ENCODE measurements at regions not wholly inside any gene's neighbourhood (a gene's known extent, or its start where the extent isn't known, plus 50 kb on each side); places are given as distances from the start of the nearest gene placed in this dataset.

DNA sequence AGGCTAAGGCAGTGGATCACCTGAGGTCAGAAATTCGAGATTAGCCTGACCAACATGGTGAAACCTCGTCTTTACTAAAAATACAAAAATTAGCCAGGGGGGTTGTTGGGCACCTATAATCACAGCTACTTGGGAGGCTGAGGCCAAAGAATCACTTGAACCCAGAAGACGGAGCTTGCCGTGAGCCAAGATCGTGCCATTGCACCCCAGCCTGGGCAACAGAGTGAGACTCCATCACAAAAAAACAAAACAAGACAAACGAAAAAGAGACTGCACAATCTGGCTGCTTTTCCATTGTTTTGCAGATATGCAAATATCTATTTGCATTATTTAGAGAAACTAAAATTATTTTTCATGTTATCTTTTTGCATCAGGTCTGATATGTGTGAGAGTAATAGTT is 83.6 kb downstream of the ZNF486 start:
- H3K4me3 ChIP-seq (ENCODE audit: low read depth, low read length), result no peak overlapping the region
- TF ChIP-seq, protein P1, sequence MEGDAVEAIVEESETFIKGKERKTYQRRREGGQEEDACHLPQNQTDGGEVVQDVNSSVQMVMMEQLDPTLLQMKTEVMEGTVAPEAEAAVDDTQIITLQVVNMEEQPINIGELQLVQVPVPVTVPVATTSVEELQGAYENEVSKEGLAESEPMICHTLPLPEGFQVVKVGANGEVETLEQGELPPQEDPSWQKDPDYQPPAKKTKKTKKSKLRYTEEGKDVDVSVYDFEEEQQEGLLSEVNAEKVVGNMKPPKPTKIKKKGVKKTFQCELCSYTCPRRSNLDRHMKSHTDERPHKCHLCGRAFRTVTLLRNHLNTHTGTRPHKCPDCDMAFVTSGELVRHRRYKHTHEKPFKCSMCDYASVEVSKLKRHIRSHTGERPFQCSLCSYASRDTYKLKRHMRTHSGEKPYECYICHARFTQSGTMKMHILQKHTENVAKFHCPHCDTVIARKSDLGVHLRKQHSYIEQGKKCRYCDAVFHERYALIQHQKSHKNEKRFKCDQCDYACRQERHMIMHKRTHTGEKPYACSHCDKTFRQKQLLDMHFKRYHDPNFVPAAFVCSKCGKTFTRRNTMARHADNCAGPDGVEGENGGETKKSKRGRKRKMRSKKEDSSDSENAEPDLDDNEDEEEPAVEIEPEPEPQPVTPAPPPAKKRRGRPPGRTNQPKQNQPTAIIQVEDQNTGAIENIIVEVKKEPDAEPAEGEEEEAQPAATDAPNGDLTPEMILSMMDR (IDR thresholded peaks at IDR 0.05; ENCODE audit: low read depth, low read length), result no peak

DNA sequence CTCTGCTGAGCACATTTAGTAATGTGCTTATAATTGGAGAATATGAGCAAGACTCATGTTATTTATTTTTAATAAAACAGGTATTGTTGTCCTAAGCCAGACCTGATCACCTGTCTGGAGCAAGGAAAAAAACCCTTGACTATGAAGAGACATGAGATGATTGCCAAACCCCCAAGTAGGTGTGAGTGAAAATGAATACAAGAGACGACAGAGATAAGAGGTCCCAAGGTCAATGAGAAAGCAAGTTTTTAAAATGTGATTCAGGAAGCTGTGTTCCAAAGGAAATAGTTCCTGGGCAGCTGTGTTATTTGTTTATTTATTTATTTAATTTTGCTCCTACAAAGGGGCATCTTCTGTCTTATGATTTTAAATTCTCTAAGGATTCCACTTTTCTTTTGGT is 83.1 kb downstream of the ZNF486 start:
- H3K4me3 ChIP-seq (ENCODE audit: low read depth, low read length), result no peak overlapping the region
- TF ChIP-seq, protein P1 (IDR thresholded peaks at IDR 0.05; ENCODE audit: low read depth, low read length), result no peak
